LNCaP clone FGC (cell line): ENCODE measurements at regions not wholly inside any gene's neighbourhood (a gene's known extent, or its start where the extent isn't known, plus 50 kb on each side); places are given as distances from the start of the nearest gene placed in this dataset.

Experiments
- DNase-seq: peaks from one replicate; pipeline ENCODE4 v3.0.0-alpha.2; 2011; ENCODE audit warnings: low read depth
- H3K4me3 ChIP-seq: 2 replicates; pipeline ENCODE4 v1.5.1; 2011; ENCODE audit warnings: mild to moderate bottlenecking, low read depth, low read length, control low read depth
- TF ChIP-seq, protein P1 (sequence below): IDR thresholded peaks from 2 replicates; pipeline ENCODE4 v1.5.1; 2012; ENCODE audit warnings: mild to moderate bottlenecking; ENCODE audit not compliant: control insufficient read depth, insufficient read depth; ENCODE audit errors: extremely low read depth

DNA sequence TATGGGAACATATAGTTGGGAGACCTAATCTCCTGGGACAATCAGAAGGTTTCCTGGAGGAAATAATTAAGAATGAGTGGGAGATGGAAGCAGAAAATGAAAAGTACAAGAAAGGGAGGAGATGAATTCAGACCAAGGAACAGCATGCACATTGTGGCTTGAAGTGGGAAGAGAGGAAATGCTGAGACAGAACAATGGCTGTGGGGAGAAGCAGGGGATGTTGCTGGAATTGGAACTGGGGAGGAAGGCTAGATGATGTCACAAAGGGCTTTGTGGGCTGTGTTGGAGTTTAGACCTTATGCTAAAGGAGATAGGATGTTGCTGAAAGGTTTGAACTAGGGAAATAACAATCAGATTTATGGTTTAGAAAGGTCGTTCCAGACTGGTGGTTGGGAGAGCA, 119.5 kb upstream of the DIPK2B start:
- TF ChIP-seq, protein P1, sequence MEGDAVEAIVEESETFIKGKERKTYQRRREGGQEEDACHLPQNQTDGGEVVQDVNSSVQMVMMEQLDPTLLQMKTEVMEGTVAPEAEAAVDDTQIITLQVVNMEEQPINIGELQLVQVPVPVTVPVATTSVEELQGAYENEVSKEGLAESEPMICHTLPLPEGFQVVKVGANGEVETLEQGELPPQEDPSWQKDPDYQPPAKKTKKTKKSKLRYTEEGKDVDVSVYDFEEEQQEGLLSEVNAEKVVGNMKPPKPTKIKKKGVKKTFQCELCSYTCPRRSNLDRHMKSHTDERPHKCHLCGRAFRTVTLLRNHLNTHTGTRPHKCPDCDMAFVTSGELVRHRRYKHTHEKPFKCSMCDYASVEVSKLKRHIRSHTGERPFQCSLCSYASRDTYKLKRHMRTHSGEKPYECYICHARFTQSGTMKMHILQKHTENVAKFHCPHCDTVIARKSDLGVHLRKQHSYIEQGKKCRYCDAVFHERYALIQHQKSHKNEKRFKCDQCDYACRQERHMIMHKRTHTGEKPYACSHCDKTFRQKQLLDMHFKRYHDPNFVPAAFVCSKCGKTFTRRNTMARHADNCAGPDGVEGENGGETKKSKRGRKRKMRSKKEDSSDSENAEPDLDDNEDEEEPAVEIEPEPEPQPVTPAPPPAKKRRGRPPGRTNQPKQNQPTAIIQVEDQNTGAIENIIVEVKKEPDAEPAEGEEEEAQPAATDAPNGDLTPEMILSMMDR: no peak
- H3K4me3 ChIP-seq: no peak overlapping the region
- no peak for DNase-seq

GRCh38 chrX:45309801-45310200, 109.1 kb upstream of the DIPK2B start:
- H3K4me3 ChIP-seq: no peak overlapping the region
- TF ChIP-seq, protein P1: no peak
- no peak for DNase-seq

DNA sequence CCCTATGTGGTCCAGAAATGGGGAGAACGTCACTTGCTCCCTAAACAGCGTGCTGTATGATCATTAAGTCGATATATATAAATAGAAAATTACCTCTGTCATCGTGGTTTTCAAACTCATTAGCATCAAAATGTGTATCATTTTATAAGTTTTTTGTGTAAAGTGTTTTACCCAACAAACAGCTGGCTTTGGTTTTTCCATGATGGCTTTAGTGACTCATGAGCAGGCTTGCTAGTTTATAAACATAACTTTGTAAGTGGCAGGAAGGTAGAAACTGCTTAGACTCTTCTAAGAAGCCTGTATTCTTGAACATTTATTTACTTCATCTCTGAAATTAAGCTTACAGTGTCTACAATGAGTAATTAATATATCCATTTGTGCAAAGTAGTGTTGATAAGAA, 108.4 kb upstream of the DIPK2B start:
- no peak for DNase-seq
- H3K4me3 ChIP-seq: no peak overlapping the region
- TF ChIP-seq, protein P1: no peak

GRCh38 chrX:45306794-45307193, 106.1 kb upstream of the DIPK2B start:
- no peak overlapping the region for H3K4me3 ChIP-seq
- DNase-seq: no peak
- TF ChIP-seq, protein P1: no peak

GRCh38 chrX:45300638-45301037, 100.0 kb upstream of the DIPK2B start:
- TF ChIP-seq, protein P1: no peak
- peak; percentile 72 for DNase-seq
- peak overlapping the region; percentile 47 for H3K4me3 ChIP-seq

DNA sequence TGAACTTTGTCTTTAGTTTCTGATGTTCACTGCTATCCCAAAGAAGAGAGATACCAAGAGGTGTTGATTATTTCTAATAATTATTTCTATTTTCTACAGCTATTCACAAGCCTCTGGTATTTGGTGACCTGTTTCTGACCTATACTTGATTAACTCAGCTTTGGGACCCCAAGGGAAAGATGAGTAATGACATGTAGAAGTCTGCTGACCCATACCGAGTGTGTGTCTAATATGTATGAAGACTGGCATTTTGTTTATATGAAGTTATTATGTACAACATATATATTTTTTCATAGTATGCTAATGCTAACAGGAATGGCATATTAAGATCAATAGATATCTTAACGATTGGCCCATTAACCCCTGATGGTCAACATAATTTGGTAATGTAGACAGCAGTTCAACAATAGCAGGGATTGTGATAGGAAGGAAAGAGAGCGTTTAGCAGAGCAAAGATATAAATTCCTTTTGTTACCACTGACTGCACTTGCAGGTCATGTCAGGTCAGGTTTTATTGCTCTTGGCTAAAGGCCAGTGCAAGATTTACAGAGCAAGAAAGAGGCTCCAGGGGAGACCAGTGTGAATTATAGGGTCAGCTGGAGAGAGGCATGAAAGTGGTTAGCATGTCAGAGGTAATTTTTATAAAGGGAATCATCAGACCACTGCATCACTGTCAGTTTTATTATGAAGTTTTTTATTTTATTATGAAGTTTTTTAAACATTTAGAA, 94.7 kb upstream of the DIPK2B start:
- H3K4me3 ChIP-seq: no peak overlapping the region
- peak; percentile 88 for DNase-seq
- TF ChIP-seq, protein P1: no peak

GRCh38 chrX:45274576-45274975, 73.9 kb upstream of the DIPK2B start:
- no peak for DNase-seq
- H3K4me3 ChIP-seq: no peak overlapping the region
- TF ChIP-seq, protein P1: no peak
